Stimulated activated naive CD8-positive, alpha-beta T cell treated with anti-CD3 and anti-CD28 coated beads, Interleukin-15, Interleukin-2, amounts not matched to agents 100 ng/mL and 50 ng/mL, for 24 hours (primary cell): ENCODE measurements at regions not wholly inside any gene's neighbourhood (a gene's known extent, or its start where the extent isn't known, plus 50 kb on each side); places are given as distances from the start of the nearest gene placed in this dataset.
"Not testable (repeated sequence)": the region's sequence is repeated elsewhere in the genome, so short reads cannot be mapped to it uniquely, and the experiment has no call there.

Experiments used
- H3K27ac Mint-ChIP-seq: one replicate; pipeline ENCODE4 v1.8.0; 2021; ENCODE audit warnings: mild to moderate bottlenecking, mixed read lengths
- H3K27me3 Mint-ChIP-seq: one replicate; pipeline ENCODE4 v1.8.0; 2021; ENCODE audit warnings: mixed read lengths
- H3K36me3 Mint-ChIP-seq: one replicate; pipeline ENCODE4 v1.8.0; 2021; ENCODE audit warnings: low read depth, mixed read lengths
- H3K4me1 Mint-ChIP-seq: one replicate; pipeline ENCODE4 v1.8.0; 2021; ENCODE audit warnings: low read depth, mixed read lengths
- H3K4me3 Mint-ChIP-seq: one replicate; pipeline ENCODE4 v1.8.0; 2021; ENCODE audit warnings: mild to moderate bottlenecking, mixed read lengths
- H3K9me3 Mint-ChIP-seq: one replicate; pipeline ENCODE4 v1.8.0; 2021; ENCODE audit warnings: mixed read lengths

- Mint-ChIP-seq H3K9me3 (peaks cover 3% of the 10 kb centered on the region), H3K27ac (no peak overlapping the region), H3K36me3 (no peaks in the 10 kb centered on the region), H3K4me3 (no peak overlapping the region), H3K27me3 (no peaks in the 10 kb centered on the region), H3K4me1 (no peaks in the 10 kb centered on the region)
Observed at GRCh38 chr5:124963236-124963919, 216.9 kb upstream of the ZNF608 start.

DNA sequence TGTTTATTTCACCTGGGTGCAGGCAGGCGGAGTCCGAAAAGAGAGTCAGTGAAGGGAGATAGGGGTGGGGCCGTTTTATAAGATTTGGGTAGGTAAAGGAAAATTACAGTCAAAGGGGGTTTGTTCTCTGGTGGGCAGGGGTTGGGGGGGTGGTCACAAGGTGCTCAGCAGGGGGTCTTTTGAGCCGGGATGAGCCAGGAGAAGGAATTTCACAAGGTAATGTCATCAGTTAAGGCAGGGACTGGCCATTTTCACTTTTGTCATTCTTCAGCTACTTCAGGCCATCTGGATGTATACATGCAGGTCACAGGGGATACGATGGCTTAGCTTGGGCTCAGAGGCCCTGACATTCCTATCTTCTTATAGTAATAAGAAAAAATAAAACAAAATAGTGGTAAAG is 220.3 kb upstream of the ZNF608 start:
- not testable (repeated sequence) for H3K36me3 Mint-ChIP-seq, H3K4me3 Mint-ChIP-seq, H3K27me3 Mint-ChIP-seq, H3K9me3 Mint-ChIP-seq, H3K4me1 Mint-ChIP-seq, H3K27ac Mint-ChIP-seq

DNA sequence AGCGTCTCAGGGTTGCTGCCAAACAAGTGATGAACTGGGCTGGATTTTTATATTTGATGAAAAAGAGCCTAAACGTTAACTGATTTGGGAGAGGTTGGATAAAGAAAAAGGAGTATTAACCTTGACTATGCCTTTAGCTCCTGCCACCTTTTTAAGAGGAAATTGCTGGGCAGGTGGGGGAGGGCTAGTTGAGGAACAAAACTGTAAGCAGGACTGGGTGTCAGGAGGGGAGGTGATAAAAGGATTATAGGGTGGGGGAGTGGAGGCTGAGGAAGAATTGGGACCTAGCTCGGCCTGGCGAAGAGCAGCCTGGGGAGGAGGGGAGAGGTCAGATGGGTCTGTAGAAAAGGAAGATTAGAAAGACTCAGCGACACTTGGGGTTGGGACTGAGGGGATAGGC is 223.9 kb upstream of the ZNF608 start:
- not testable (repeated sequence) for H3K9me3 Mint-ChIP-seq, H3K27ac Mint-ChIP-seq, H3K4me1 Mint-ChIP-seq, H3K4me3 Mint-ChIP-seq, H3K27me3 Mint-ChIP-seq, H3K36me3 Mint-ChIP-seq

GRCh38 chr5:124972703-124973102 is 226.3 kb upstream of the ZNF608 start:
- H3K4me1 Mint-ChIP-seq = no peaks in the 10 kb centered on the region
- no peaks in the 10 kb centered on the region for H3K27me3 Mint-ChIP-seq
- H3K27ac Mint-ChIP-seq = no peak overlapping the region
- H3K36me3 Mint-ChIP-seq = no peaks in the 10 kb centered on the region
- H3K9me3 Mint-ChIP-seq = peaks cover 6% of the 10 kb centered on the region
- H3K4me3 Mint-ChIP-seq = no peak overlapping the region

GRCh38 chr5:124973661-124974060 is 227.2 kb upstream of the ZNF608 start:
- Mint-ChIP-seq H3K4me3 (no peak overlapping the region), H3K27ac (no peak overlapping the region), H3K27me3 (no peaks in the 10 kb centered on the region), H3K9me3 (peaks cover 6% of the 10 kb centered on the region), H3K4me1 (no peaks in the 10 kb centered on the region), H3K36me3 (no peaks in the 10 kb centered on the region)

GRCh38 chr5:124976086-124976485 is 229.6 kb upstream of the ZNF608 start:
- no peaks in the 10 kb centered on the region for H3K4me1 Mint-ChIP-seq
- no peak overlapping the region for H3K4me3 Mint-ChIP-seq
- H3K9me3 Mint-ChIP-seq = peaks cover 6% of the 10 kb centered on the region
- H3K27ac Mint-ChIP-seq = no peak overlapping the region
- H3K27me3 Mint-ChIP-seq = no peaks in the 10 kb centered on the region
- H3K36me3 Mint-ChIP-seq = no peaks in the 10 kb centered on the region

- Mint-ChIP-seq H3K4me1 (peaks cover 1% of the 10 kb centered on the region), H3K27ac (no peak overlapping the region), H3K36me3 (no peaks in the 10 kb centered on the region), H3K9me3 (peaks cover 12% of the 10 kb centered on the region), H3K4me3 (no peak overlapping the region), H3K27me3 (no peaks in the 10 kb centered on the region)
Observed at GRCh38 chr5:124979251-124979650, 232.8 kb upstream of the ZNF608 start.

- no peaks in the 10 kb centered on the region for H3K36me3 Mint-ChIP-seq
- H3K4me1 Mint-ChIP-seq = peaks cover 4% of the 10 kb centered on the region
- no peaks in the 10 kb centered on the region for H3K27me3 Mint-ChIP-seq
- H3K27ac Mint-ChIP-seq = no peak overlapping the region
- peaks cover 16% of the 10 kb centered on the region for H3K9me3 Mint-ChIP-seq
- no peak overlapping the region for H3K4me3 Mint-ChIP-seq
Observed at GRCh38 chr5:124980163-124980941, 233.9 kb upstream of the ZNF608 start.

GRCh38 chr5:124981901-124982300 is 235.5 kb upstream of the ZNF608 start:
- no peak overlapping the region for H3K27ac Mint-ChIP-seq

GRCh38 chr5:124986170-124986569 is 239.7 kb upstream of the ZNF608 start:
- H3K27me3 Mint-ChIP-seq = no peaks in the 10 kb centered on the region
- no peak overlapping the region for H3K27ac Mint-ChIP-seq

More at GRCh38 chr5:124981901-124982300, 235.5 kb upstream of the ZNF608 start:
- Mint-ChIP-seq H3K4me3 (no peak overlapping the region), H3K9me3 (peaks cover 22% of the 10 kb centered on the region), H3K27me3 (no peaks in the 10 kb centered on the region), H3K4me1 (peaks cover 4% of the 10 kb centered on the region), H3K36me3 (no peaks in the 10 kb centered on the region)

DNA sequence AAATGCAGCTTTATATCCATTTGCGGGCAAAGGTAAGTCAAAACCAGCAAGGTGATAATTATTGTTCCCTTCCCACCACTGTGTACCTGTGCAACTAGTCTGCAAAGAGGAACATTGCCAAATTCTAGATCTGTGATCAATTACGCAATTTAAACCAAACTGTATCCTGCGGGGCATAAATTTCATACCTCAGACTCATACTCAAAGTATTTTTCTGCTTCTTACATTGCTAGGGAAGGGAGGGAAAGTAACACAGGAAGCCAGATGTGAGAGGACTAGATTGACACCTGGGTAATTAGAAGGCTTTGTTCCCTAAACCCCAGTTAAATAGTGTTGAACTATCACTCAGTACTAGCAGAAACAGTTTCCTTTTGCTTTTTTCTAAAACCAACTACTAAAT is 240.2 kb upstream of the ZNF608 start:
- Mint-ChIP-seq H3K27ac (no peak overlapping the region), H3K27me3 (no peaks in the 10 kb centered on the region), H3K4me3 (no peak overlapping the region), H3K36me3 (no peaks in the 10 kb centered on the region), H3K4me1 (peaks cover 4% of the 10 kb centered on the region), H3K9me3 (peaks cover 25% of the 10 kb centered on the region)

More at GRCh38 chr5:124986170-124986569, 239.7 kb upstream of the ZNF608 start:
- no peak overlapping the region for H3K4me3 Mint-ChIP-seq
- H3K36me3 Mint-ChIP-seq = no peaks in the 10 kb centered on the region
- peaks cover 25% of the 10 kb centered on the region for H3K9me3 Mint-ChIP-seq
- H3K4me1 Mint-ChIP-seq = peaks cover 4% of the 10 kb centered on the region

DNA sequence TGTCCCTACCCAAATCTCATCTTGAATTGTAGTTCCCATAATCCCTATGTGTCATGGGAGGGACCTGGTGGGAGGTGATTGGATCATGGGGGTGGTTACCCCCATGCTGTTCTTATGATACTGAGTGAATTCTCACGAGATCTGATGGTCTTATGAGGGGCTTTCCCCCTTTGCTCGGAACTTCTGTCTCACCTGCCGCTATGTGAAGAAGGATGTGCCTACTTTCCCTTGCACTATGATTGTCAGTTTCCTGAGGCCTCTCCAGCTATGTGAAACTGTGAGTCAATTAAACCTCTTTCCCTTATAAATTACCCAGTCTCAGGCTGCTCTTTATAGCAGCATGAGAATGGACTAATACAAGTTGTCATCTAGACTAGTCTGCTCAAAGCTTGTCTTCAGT is 241.3 kb upstream of the ZNF608 start:
- H3K9me3 Mint-ChIP-seq = peaks cover 28% of the 10 kb centered on the region
- H3K4me3 Mint-ChIP-seq = not testable (repeated sequence)

GRCh38 chr5:124990723-124991122 is 244.3 kb upstream of the ZNF608 start:
- Mint-ChIP-seq H3K9me3 (peaks cover 16% of the 10 kb centered on the region), H3K4me3 (no peak overlapping the region), H3K4me1 (no peaks in the 10 kb centered on the region), H3K36me3 (no peaks in the 10 kb centered on the region), H3K27me3 (no peaks in the 10 kb centered on the region), H3K27ac (no peak overlapping the region)

More for the DNA sequence above, 241.3 kb upstream of the ZNF608 start:
- not testable (repeated sequence) for H3K27ac Mint-ChIP-seq, H3K27me3 Mint-ChIP-seq, H3K4me1 Mint-ChIP-seq, H3K36me3 Mint-ChIP-seq

- no peak overlapping the region for H3K27ac Mint-ChIP-seq
- no peak overlapping the region for H3K4me3 Mint-ChIP-seq
- peaks cover 8% of the 10 kb centered on the region for H3K9me3 Mint-ChIP-seq
- H3K36me3 Mint-ChIP-seq = no peaks in the 10 kb centered on the region
- H3K4me1 Mint-ChIP-seq = no peaks in the 10 kb centered on the region
- no peaks in the 10 kb centered on the region for H3K27me3 Mint-ChIP-seq
Observed at GRCh38 chr5:124995421-124995820, 249.0 kb upstream of the ZNF608 start.

DNA sequence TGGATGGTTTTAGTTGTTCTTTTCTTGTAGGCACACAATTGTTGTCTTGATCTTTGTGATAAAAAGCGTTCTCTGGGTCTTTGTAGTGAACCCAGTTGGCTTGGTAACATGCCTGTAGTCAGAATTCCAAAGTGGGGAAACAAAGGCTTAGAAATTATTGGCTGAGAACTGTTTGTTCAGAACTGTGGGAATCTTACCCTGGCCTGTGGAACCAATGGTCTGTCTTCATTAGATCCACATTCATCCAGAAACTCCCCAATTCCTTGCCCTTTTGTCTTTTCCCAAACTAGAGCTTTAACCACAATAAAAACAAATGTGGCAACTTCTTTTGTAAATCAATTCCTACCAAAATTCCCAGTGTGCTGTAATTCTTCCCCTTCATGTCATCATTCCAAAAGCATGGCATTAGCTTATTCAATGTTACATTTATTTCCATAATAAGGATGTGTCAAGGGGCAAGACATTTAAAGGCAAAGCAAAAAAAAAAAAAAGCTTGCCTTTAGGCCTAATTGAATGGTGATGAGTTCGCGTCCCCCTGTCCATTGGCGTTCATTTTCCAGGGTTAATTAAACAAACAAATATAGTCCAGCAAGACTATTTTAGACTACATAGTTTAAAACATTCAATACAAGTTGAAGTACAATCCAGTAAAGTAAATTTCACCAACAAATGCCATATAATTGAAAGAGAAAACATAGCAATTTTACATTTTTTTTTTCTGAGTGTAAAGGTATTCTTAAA is 249.8 kb upstream of the ZNF608 start:
- H3K4me1 Mint-ChIP-seq = no peaks in the 10 kb centered on the region
- H3K9me3 Mint-ChIP-seq = peaks cover 5% of the 10 kb centered on the region
- H3K36me3 Mint-ChIP-seq = no peaks in the 10 kb centered on the region
- H3K4me3 Mint-ChIP-seq = no peak overlapping the region
- no peak overlapping the region for H3K27ac Mint-ChIP-seq
- peaks cover 4% of the 10 kb centered on the region for H3K27me3 Mint-ChIP-seq
